ENCODE measurements at regions not wholly inside any gene's neighbourhood (a gene's known extent, or its start where the extent isn't known, plus 50 kb on each side); places are given as distances from the start of the nearest gene placed in this dataset.

GRCh38 chr4:31023742-31024141, 303.6 kb downstream of the PCDH7 start:
- TF ChIP-seq POLR2A (IDR thresholded peaks at IDR 0.05) (no peak), CTCF (IDR thresholded peaks at IDR 0.05) (no peak), POLR2AphosphoS5 (IDR thresholded peaks at IDR 0.05) (no peak), EP300 (IDR thresholded peaks at IDR 0.05) (no peak)
